ENCODE measurements at regions not wholly inside any gene's neighbourhood (a gene's known extent, or its start where the extent isn't known, plus 50 kb on each side); places are given as distances from the start of the nearest gene placed in this dataset.

DNA sequence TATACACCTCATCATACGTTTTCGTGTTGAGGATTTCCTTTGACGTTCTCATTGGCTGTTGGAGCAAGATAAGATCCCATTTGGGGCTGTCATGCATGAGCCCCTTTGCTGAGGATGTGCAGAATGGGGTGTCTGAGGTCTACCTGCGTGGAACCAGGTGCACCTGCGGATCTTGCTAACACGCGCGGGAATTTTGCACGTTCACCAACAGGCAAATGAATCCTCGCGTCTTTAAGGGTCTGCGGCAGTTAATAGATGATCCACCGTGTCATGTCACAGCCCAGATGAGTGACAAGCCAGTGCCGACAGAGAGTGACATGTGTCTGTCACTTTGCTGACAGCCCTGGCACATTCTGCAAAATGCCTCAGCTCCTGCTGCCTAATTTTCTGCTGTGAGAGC, 56.3 kb upstream of the SHOX start:
- TF ChIP-seq, protein P1, sequence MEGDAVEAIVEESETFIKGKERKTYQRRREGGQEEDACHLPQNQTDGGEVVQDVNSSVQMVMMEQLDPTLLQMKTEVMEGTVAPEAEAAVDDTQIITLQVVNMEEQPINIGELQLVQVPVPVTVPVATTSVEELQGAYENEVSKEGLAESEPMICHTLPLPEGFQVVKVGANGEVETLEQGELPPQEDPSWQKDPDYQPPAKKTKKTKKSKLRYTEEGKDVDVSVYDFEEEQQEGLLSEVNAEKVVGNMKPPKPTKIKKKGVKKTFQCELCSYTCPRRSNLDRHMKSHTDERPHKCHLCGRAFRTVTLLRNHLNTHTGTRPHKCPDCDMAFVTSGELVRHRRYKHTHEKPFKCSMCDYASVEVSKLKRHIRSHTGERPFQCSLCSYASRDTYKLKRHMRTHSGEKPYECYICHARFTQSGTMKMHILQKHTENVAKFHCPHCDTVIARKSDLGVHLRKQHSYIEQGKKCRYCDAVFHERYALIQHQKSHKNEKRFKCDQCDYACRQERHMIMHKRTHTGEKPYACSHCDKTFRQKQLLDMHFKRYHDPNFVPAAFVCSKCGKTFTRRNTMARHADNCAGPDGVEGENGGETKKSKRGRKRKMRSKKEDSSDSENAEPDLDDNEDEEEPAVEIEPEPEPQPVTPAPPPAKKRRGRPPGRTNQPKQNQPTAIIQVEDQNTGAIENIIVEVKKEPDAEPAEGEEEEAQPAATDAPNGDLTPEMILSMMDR (IDR thresholded peaks at IDR 0.05; ENCODE audit: low read length, missing control alignments) = no peak
- no peak for DNase-seq (ENCODE audit: low read depth)
- H3K4me3 ChIP-seq (replicated peaks; ENCODE audit: low read depth, low read length) = no peak overlapping the region

DNA sequence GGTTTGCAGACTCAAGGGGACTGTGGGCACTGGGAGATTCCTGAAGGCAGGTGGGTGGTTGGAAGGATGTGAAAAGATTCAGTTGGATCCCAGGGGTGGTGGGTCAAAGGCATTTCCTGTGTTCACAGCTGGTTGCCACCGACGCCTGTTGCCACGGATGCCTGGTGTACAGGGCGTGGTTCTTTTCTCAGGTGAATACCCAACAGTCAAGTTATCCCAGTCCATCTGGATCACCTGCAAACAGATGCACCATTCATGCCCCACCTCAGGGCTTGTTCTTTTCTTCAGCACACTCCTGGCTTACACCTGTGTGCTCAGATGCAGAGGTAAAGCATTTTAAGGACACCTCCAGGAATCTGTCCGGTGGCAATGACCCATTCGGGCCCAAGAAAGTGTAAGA, 55.8 kb upstream of the SHOX start:
- no peak overlapping the region for H3K4me3 ChIP-seq (replicated peaks; ENCODE audit: low read depth, low read length)
- TF ChIP-seq, protein P1 (IDR thresholded peaks at IDR 0.05; ENCODE audit: low read length, missing control alignments) = no peak

DNA sequence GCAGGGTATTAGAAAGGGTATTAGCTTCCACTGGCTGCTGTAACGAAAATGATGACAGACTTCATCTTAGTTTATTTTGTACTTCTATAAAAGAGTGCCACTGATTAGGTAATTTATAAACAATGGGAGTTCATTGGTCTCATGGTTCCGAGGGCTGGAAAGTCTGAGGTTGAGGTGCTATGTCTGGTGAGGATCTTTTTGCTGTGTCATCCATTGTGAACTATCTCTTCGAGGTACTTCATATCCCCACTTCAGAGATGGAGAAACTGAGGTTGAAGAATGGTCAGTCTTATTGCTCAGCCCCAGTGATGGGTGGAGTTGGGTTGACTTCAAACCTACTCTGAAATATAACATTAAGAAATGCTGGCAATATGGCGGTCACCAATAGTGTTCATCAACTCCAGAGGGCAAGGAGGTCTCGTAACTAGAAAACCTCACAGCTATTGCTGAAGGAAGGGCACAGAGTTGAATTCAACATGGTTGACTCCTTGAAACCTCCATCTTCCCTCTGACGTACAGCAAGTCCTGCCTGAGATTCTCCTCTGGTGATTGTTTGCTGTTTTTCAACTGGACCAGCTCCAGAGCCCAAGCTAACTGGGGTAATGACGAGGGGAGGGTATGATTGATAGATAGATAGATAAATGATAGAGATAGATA, 53.6 kb upstream of the SHOX start:
- no peak for DNase-seq (ENCODE audit: low read depth)
- H3K4me3 ChIP-seq (replicated peaks; ENCODE audit: low read depth, low read length) = no peak overlapping the region
- TF ChIP-seq, protein P1 (IDR thresholded peaks at IDR 0.05; ENCODE audit: low read length, missing control alignments) = no peak

More for the DNA sequence above, 55.8 kb upstream of the SHOX start:
- DNase-seq (ENCODE audit: low read depth) = no peak

DNA sequence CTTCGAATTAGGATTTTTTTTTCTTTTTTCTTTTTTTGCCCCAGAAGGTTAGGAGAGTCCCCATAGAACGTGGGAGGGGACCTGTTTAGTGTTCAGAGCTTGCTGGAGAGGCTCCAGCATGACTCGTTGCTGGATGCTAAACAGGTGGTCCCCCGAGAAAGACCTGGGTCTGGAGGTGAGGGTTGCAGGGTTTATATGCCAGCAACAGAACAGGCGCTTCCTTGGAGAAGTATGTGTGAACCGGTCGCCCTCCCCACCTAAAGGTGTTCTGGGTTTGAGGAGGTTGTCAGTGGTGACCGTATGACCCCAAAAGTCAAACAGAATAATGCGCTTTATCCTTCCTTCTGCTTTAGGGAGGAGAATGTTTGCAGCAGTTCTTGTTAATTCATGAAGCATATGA, 52.1 kb upstream of the SHOX start:
- TF ChIP-seq, protein P1 (IDR thresholded peaks at IDR 0.05; ENCODE audit: low read length, missing control alignments) = no peak
- no peak for DNase-seq (ENCODE audit: low read depth)
- H3K4me3 ChIP-seq (replicated peaks; ENCODE audit: low read depth, low read length) = no peak overlapping the region

DNA sequence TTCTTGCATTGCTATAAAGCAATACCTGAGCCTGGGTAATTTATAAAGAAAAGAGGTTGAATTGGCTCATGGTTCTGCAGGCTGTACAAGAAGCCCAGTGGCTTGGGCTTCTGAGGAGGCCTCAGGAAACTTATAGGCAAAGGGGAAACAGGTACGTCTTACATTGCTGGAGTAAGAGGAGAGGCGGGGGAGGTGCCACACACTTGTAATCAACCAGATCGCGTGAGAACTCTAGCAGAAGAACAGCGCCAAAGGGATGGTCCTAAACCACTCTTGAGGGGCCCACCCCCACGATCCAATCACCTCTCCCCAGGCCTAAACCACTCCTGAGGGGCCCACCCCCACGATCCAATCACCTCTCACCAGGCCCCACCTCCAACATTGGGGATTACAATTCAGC, 50.6 kb upstream of the SHOX start:
- no peak overlapping the region for H3K4me3 ChIP-seq (replicated peaks; ENCODE audit: low read depth, low read length)
- no peak for DNase-seq (ENCODE audit: low read depth)
- TF ChIP-seq, protein P1 (IDR thresholded peaks at IDR 0.05; ENCODE audit: low read length, missing control alignments) = no peak
